CMK (cell line): ENCODE measurements at regions not wholly inside any gene's neighbourhood (a gene's known extent, or its start where the extent isn't known, plus 50 kb on each side); places are given as distances from the start of the nearest gene placed in this dataset.

Experiments used
- DNase-seq: peaks from one replicate; pipeline ENCODE4 v3.0.0-alpha.2; 2010; ENCODE audit warnings: low read depth

- DNase-seq = no peak
Measured at GRCh38 chr6:170082531-170083187, 208.2 kb downstream of the DLL1 start.

DNA sequence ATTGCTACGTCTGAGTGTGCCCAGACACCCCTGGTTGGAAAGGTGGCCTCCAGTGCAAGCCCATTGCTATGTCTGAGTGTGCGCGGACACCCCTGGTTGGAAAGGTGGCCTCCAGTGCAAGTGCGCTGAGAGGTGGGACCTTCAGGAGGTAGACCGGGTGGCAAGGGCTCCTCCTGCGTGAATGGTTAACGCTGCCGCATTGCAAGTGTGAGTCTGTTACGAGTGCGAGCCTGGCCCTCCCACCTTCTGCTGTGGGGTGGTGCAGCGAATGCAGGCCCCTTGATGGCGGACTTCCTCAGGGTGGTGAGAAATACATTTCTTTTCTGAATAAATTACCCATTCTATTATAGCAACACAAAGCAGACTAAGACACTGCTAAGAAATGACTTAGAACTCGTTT is 208.8 kb downstream of the DLL1 start:
- no peak for DNase-seq

- no peak for DNase-seq
Measured at GRCh38 chr6:170081556-170081955, 209.3 kb downstream of the DLL1 start.

DNA sequence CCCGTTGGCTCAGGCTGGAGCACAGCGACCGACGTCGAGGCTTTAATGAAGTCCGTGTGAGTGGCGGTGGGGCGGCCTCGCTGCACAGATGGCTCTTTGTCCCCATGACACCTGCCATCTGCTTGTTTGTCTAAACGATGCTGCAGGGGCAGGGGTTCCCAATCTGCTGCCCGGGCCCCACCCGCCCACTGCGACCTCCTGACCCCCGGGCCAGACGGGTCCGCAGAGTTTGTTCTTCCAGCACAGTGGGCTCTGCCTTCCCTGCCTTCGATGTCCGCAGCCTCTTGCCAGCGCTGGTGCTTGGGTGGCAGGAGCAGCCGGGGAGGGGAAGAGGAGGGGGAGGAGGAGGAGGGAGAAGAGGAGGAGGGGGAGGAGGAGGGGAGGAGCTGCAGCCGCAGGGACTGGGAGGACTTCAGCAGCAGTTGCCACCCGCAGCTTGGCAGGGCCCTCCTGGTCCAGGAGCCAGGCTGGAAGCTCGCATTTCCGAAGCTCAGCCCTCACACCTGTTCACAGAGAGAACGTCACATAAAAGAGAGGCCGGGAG is 210.0 kb downstream of the DLL1 start:
- DNase-seq = no peak

GRCh38 chr6:170080169-170080827 is 210.6 kb downstream of the DLL1 start:
- no peak for DNase-seq

DNA sequence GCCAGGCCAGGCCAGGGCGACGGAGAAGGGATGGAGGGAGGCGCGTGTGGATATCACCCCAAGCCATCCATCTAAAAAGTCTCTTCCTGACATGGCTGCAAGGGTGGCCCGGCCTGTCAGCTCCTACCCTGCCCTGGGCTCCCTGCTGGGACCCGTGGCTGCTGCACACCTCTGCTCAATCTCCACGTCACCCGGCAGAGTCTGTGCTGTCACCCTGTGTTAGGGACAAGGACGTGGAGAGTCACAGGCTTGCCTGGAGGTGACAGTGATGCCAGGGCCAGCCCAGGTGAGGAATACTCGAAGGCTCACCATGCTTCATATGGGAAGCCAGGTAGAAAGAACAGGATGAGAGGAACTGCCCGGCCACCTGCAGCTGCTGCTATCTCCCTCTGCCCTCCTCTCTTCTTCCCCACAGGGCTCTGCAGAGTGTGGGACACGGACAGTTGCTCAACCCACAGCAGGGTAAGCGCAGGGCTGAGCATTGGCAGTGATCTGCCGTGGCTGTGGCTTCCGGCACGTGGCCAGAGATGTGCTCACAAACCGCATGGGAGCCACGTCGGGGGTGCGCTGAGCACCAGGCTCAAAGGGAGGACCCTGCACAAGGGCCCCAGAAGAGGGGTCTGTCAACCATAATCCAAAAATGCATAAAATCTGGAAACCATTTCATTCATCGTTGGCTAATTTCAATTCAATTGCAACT is 214.3 kb downstream of the DLL1 start:
- no peak for DNase-seq

- DNase-seq = no peak
Measured at GRCh38 chr6:170075659-170076223, 215.1 kb downstream of the DLL1 start.

GRCh38 chr6:170074907-170075306 is 216.0 kb downstream of the DLL1 start:
- DNase-seq = no peak

GRCh38 chr6:170074435-170074834 is 216.4 kb downstream of the DLL1 start:
- no peak for DNase-seq

DNA sequence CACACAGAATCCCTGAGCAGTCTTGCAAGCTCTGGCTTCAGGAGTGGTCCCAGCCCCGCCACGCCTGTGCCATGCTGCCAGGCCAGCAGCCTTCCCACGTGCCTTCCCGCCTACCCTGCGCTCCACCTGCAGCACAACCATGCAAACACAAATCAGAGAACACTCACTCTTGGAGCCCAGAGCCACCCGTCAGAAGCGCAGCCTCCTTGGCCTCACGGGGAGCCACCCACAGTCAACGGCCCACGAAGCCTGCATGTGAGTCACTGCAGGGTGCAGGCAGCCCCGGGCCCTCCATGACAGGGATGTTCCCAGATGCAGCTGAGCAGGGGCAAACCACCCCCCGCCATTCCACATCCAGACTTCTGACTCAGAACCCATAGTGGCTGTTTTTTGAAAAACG is 217.0 kb downstream of the DLL1 start:
- DNase-seq = no peak

DNA sequence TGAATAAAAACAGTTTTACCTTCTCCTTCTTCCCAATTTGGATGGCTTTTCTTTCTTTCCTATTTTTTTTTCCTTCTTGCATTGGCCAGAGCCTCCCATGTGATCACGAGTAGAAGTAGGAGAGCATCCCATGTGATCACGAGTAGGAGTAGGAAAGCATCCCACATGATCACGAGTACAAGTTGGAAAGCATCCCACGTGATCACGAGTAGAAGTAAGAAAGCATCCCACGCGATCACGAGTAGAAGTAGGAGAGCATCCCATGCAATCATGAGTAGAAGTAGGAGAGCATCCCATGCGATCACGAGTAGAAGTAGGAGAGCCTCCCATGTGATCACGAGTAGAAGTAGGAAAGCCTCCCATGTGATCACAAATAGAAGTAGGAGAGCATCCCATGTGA is 218.6 kb downstream of the DLL1 start:
- no peak for DNase-seq

- no peak for DNase-seq
Measured at GRCh38 chr6:170069611-170070010, 221.3 kb downstream of the DLL1 start.

DNA sequence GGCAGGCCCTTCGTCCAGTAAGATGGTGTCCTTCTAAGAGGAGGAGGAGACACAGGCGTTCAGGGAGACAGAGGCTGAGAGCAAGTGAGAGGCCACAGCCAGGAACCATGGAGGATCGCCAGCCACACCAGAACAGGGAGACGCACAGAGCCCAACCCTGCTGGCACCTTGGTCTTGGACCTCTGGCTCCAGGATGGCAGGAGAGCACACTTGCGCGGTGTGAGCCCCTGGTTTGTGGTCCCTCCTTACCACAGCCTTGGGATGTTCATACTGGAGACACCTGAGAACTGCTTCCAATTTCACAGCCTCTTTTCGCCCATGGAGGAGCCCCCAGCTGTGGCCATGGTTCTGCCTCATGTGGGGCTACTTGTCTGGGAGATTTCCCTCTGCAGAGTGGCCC is 222.4 kb downstream of the DLL1 start:
- no peak for DNase-seq

- DNase-seq = no peak
Measured at GRCh38 chr6:170067923-170068360, 222.9 kb downstream of the DLL1 start.

- DNase-seq = no peak
Measured at GRCh38 chr6:170067181-170067641, 223.7 kb downstream of the DLL1 start.

GRCh38 chr6:170066679-170067078 is 224.2 kb downstream of the DLL1 start:
- no peak for DNase-seq

- no peak for DNase-seq
Measured at GRCh38 chr6:170063851-170064602, 226.9 kb downstream of the DLL1 start.

DNA sequence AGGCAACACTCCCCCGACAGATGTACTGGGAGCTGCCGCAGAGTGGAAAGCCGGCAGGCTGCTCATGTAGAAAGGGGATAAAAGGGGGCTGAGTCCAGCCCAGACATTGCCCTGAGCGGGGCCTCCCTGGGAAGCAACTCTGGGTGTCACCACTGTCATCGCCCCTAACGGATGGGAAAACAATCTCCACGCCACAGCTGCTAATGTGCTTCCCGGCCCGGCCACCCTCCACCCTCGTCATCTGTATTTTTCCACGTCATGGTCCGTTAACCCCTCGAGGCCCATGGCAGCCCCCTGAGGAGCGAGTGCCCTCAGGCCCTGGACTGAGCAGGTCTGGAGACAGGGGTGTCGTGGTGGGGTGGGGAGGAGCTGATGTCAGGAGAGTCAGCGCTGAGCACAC is 227.4 kb downstream of the DLL1 start:
- DNase-seq = no peak

DNA sequence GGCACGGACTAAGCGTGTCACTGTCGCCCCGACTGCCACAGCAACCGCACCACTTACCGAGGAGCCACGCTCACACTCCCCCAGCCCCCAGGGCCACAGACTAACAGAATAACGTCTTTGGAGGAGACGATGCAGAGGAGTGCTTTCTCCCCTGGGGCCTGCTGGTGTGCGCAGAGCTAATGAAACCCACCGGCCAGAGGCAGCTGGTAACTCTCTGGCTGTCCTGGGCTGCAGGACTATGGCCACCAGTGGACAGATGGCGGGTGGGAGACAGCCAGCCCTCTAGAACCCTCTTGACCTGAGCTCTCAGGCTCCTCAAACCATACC is 228.0 kb downstream of the DLL1 start:
- DNase-seq = no peak

DNA sequence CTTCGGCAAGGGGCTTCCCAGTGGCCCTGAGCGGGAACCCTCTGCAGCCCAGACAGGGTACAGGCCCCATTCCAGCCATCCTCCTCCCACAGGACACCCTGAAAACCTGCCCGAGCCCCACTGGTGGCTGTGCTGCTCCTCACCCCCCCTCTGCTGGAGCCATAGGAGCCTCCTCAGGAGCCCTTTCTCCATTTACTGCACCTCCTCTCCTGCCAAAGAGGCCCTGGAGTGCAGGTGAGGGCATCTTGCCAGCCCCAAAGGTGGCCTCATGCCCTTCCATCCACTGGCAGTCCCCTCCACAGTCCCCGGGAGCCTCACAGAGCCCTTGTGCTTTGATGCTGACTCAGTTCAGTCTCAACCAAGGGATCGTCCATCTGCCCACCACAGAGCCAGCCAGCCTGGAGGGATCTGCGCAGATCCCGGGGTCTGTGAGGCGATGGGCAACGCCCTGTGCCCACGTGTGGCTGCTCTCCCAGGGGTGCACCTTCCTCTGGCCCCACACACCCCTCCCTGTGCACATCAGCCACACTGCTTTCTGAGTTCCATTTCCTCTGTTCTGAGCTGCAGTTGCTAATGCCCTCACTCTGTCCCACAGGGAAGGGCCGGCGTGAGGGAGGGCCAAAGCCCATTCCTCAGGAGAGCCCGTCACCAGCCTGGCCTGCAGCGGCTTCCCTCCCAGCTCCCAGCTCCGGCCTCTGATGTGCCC is 228.5 kb downstream of the DLL1 start:
- no peak for DNase-seq

GRCh38 chr6:170058878-170059485 is 231.9 kb downstream of the DLL1 start:
- no peak for DNase-seq
